ENCODE measurements at regions not wholly inside any gene's neighbourhood (a gene's known extent, or its start where the extent isn't known, plus 50 kb on each side); places are given as distances from the start of the nearest gene placed in this dataset.
"Not testable (repeated sequence)": the region's sequence is repeated elsewhere in the genome, so short reads cannot be mapped to it uniquely, and the experiment has no call there.

DNA sequence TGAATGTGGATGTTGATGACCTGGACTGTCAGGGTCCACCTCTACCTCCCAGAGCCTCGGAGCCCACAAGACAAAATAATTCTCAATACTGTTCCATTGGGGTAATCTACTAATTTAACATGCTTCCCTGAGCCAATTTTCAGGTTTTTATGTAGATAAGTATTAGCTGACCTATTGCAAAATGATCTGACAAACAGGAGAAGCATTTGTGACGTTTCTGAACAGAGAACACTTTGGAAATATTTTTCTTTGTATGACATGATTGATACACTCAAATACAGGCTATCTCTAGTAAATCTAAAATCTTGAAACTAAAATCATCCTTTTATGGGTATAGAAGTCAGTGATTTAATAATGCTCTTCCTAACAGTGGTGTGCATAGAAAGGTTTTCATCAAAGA, 716.6 kb downstream of the KLHL13 start:
- TF ChIP-seq, protein P1, sequence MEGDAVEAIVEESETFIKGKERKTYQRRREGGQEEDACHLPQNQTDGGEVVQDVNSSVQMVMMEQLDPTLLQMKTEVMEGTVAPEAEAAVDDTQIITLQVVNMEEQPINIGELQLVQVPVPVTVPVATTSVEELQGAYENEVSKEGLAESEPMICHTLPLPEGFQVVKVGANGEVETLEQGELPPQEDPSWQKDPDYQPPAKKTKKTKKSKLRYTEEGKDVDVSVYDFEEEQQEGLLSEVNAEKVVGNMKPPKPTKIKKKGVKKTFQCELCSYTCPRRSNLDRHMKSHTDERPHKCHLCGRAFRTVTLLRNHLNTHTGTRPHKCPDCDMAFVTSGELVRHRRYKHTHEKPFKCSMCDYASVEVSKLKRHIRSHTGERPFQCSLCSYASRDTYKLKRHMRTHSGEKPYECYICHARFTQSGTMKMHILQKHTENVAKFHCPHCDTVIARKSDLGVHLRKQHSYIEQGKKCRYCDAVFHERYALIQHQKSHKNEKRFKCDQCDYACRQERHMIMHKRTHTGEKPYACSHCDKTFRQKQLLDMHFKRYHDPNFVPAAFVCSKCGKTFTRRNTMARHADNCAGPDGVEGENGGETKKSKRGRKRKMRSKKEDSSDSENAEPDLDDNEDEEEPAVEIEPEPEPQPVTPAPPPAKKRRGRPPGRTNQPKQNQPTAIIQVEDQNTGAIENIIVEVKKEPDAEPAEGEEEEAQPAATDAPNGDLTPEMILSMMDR (IDR thresholded peaks at IDR 0.05) = no peak
- TF ChIP-seq EP300 (IDR thresholded peaks at IDR 0.05) (no peak), POLR2A (IDR thresholded peaks at IDR 0.05) (no peak)
- Histone ChIP-seq H3K27me3 (no peaks in the 10 kb centered on the region), H3K27ac (no peak overlapping the region), H3K4me1 (ENCODE audit: insufficient read depth) (no peaks in the 10 kb centered on the region), H3K4me3 (no peak overlapping the region), H3K9me3 (no peaks in the 10 kb centered on the region), H3K36me3 (no peaks in the 10 kb centered on the region)
- intact Hi-C loops (cut with DNase I) = no loop called here
- 45 to 47% (median 46%) methylated on average over 2 of the region's 2 CpGs for WGBS, 3 donors
- no peak for DNase-seq

DNA sequence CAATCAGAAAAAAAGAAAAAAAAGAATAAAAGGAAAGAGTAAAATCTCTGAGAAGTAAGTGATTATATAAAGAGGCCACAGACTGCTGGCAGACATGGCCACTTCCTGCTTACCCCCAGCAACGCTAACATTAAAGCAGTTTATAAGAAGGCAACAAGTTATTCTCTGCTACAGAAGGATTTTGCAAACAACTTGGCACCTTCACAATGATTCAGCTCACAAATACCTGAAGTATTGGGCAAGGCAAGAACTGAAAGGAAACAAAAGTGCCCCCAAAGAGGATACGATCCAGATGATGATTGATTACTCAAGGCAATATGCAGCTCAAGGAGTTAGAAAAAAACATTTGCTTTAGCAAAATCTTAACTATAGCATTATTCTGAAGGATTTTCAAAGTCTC, 718.8 kb downstream of the KLHL13 start:
- no peaks in the 10 kb centered on the region for H3K36me3 ChIP-seq
- TF ChIP-seq EP300 (IDR thresholded peaks at IDR 0.05) = no peak
- TF ChIP-seq POLR2A (IDR thresholded peaks at IDR 0.05) = no peak
- TF ChIP-seq, protein P1 (IDR thresholded peaks at IDR 0.05) = no peak
- intact Hi-C loops (cut with DNase I) = no loop called here
- H3K27ac ChIP-seq = no peak overlapping the region
- no peak for DNase-seq
- peaks cover 0 to 4% of the 10 kb centered on the region in 2 donors for H3K9me3 ChIP-seq
- no peaks in the 10 kb centered on the region for H3K4me1 ChIP-seq (ENCODE audit: insufficient read depth)
- 52 to 59% (median 58%) methylated on average over 2 of the region's 2 CpGs for WGBS, 3 donors
- H3K4me3 ChIP-seq = no peak overlapping the region
- no peaks in the 10 kb centered on the region for H3K27me3 ChIP-seq

GRCh38 chrX:117394506-117395070, 722.0 kb downstream of the KLHL13 start:
- intact Hi-C loops (cut with DNase I); H3K27ac ChIP-seq: not testable (repeated sequence)
- 89 to 92% (median 89%) methylated on average over 33 of the region's 33 CpGs for WGBS, 3 donors

DNA sequence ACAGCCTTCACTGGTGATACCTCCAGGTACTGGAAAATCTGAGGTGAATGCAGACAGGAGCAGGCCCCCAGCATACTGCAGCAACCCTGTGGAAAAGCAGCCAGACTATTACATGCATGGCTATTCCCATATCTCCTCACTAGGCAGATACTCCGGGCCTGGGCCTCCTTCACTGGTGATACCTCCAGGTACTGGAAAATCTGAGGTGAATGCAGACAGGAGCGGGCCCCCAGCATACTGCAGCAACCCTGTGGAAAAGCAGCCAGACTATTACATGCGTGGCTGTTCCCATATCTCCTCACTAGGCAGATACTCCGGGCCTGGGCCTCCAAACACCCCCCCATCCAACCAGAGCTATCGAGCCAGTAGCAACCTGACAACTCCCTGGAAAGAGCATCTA, 724.2 kb downstream of the KLHL13 start:
- intact Hi-C loops (cut with DNase I); H3K36me3 ChIP-seq; H3K4me1 ChIP-seq (ENCODE audit: insufficient read depth); H3K27ac ChIP-seq; DNase-seq; H3K9me3 ChIP-seq; H3K27me3 ChIP-seq; H3K4me3 ChIP-seq: not testable (repeated sequence)
- 70 to 77% (median 76%) methylated on average over 5 of the region's 5 CpGs for WGBS, 3 donors

More at GRCh38 chrX:117394506-117395070, 722.0 kb downstream of the KLHL13 start:
- H3K4me3 ChIP-seq; H3K4me1 ChIP-seq (ENCODE audit: insufficient read depth); H3K27me3 ChIP-seq; DNase-seq; H3K36me3 ChIP-seq; H3K9me3 ChIP-seq: not testable (repeated sequence)

DNA sequence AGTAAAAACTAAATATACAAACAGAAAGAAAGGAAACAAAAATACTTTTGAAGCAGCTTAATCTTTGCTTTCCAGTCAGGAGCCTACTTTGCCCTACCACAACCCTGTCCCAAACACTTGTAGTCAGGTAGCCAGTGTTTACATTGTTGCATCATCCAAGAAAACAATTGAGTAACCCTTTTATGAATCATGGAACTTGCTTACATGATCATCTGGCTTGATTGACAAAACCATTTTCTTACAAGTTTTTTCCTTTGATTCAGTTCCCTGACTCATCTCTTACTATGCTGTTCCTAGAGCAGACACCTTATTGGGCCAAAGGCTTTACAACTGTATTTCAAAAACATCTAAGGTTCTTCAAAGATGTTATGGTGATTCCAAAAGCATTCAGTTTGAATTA, 740.1 kb downstream of the KLHL13 start:
- TF ChIP-seq POLR2A (IDR thresholded peaks at IDR 0.05) (no peak), EP300 (IDR thresholded peaks at IDR 0.05) (no peak)
- TF ChIP-seq, protein P1 (IDR thresholded peaks at IDR 0.05) = no peak

More for the DNA sequence above, 740.1 kb downstream of the KLHL13 start:
- no peaks in the 10 kb centered on the region for H3K4me1 ChIP-seq (ENCODE audit: insufficient read depth)
- intact Hi-C loops (cut with DNase I) = no loop called here
- no peak overlapping the region for H3K27ac ChIP-seq
- H3K36me3 ChIP-seq = no peaks in the 10 kb centered on the region
- DNase-seq = no peak
- H3K27me3 ChIP-seq = no peaks in the 10 kb centered on the region
- H3K4me3 ChIP-seq = no peak overlapping the region
- H3K9me3 ChIP-seq = no peaks in the 10 kb centered on the region

Data from ovary (tissue), 7 donors.